Fibroblast of lung (primary cell): ENCODE measurements at regions not wholly inside any gene's neighbourhood (a gene's known extent, or its start where the extent isn't known, plus 50 kb on each side); places are given as distances from the start of the nearest gene placed in this dataset.

Source experiments
- DNase-seq, 2 donors: peaks; one replicate each; pipeline versions ENCODE4 v3.0.0 to v3.0.0-alpha.2; 2010; ENCODE audit warnings: low read depth in 2 of 2
- H2AFZ ChIP-seq: 2 replicates; pipeline ENCODE4 v1.5.1; 2012; ENCODE audit warnings: low read length, control low read depth, inconsistent platforms
- H3K27ac ChIP-seq: 2 replicates; pipeline ENCODE4 v1.5.1; 2011; ENCODE audit warnings: low read length, control low read depth; ENCODE audit not compliant: insufficient read depth
- H3K27me3 ChIP-seq: 2 replicates; pipeline ENCODE4 v1.5.1; 2011; ENCODE audit warnings: mild to moderate bottlenecking, low read length; ENCODE audit not compliant: control insufficient read depth, insufficient read depth
- H3K36me3 ChIP-seq: 2 replicates; pipeline ENCODE4 v1.5.1; 2011; ENCODE audit warnings: low read length; ENCODE audit not compliant: control insufficient read depth, insufficient read depth
- H3K4me1 ChIP-seq: 2 replicates; pipeline ENCODE4 v1.5.1; 2011; ENCODE audit warnings: low read length; ENCODE audit not compliant: control insufficient read depth, insufficient read depth; ENCODE audit errors: extremely low read depth
- H3K4me2 ChIP-seq: 2 replicates; pipeline ENCODE4 v1.5.1; 2011; ENCODE audit warnings: low read length, control low read depth; ENCODE audit not compliant: insufficient read depth; ENCODE audit errors: extremely low read depth
- H3K4me3 ChIP-seq, 4 experiments: fragments of 200-600 bp in 1 of 4; sonication (generic) in 1 of 4; replicated peaks in 1 of 4; 2 replicates each; pipeline ENCODE4 v1.5.1; 2011 to 2016; ENCODE audit warnings: low read length in 4 of 4, low read depth in 3 of 4, mild to moderate bottlenecking in 3 of 4, control low read depth in 2 of 4, inconsistent platforms in 1 of 4, mixed read lengths in 1 of 4; ENCODE audit not compliant: insufficient read depth in 1 of 4; ENCODE audit errors: control extremely low read depth in 1 of 4
- H3K79me2 ChIP-seq: 2 replicates; pipeline ENCODE4 v1.5.1; 2012; ENCODE audit warnings: mild to moderate bottlenecking, low read length, inconsistent platforms; ENCODE audit not compliant: control insufficient read depth, insufficient read depth
- H3K9ac ChIP-seq: 2 replicates; pipeline ENCODE4 v1.5.1; 2011; ENCODE audit warnings: mild to moderate bottlenecking, low read length, control low read depth; ENCODE audit not compliant: insufficient read depth
- H3K9me3 ChIP-seq: 2 replicates; pipeline ENCODE4 v1.5.1; 2012; ENCODE audit warnings: low read depth, low read length; ENCODE audit not compliant: control insufficient read depth, insufficient read depth
- H4K20me1 ChIP-seq: 2 replicates; pipeline ENCODE4 v1.5.1; 2011; ENCODE audit warnings: low read length; ENCODE audit not compliant: control insufficient read depth, insufficient read depth; ENCODE audit errors: extremely low read depth
- CTCF ChIP-seq, 2 donors: IDR thresholded peaks in 1 of 2; conservative IDR thresholded peaks in 1 of 2; 1 replicate in 1 of 2; 2 replicates in 1 of 2; pipeline ENCODE4 v1.5.1; 2011 to 2012; ENCODE audit warnings: low read length in 2 of 2, control low read depth in 1 of 2, inconsistent platforms in 1 of 2, low read depth in 1 of 2, mild to moderate bottlenecking in 1 of 2
- EZH2 ChIP-seq: IDR thresholded peaks from 2 replicates; pipeline ENCODE4 v1.5.1; 2012; ENCODE audit warnings: low read length, control low read depth, mild to moderate bottlenecking; ENCODE audit errors: missing control alignments

- no peak overlapping the region for H3K4me2 ChIP-seq
- H3K27ac ChIP-seq: no peak overlapping the region
- TF ChIP-seq CTCF (conservative IDR thresholded peaks at IDR 0.05 in 1 of 2, IDR thresholded peaks at IDR 0.05 in 1 of 2; ENCODE audit: low read depth in 1 of 2, low read length in 2 of 2) (no peak), EZH2 (no peak)
- H3K4me3 ChIP-seq: no peak overlapping the region
- H3K79me2 ChIP-seq: no peaks in the 10 kb centered on the region
- DNase-seq: no peak
- H3K9ac ChIP-seq: no peak overlapping the region
- H3K27me3 ChIP-seq: no peaks in the 10 kb centered on the region
- no peaks in the 10 kb centered on the region for H4K20me1 ChIP-seq
- no peaks in the 10 kb centered on the region for H3K36me3 ChIP-seq
- peaks cover 7% of the 10 kb centered on the region for H3K4me1 ChIP-seq
- H3K9me3 ChIP-seq: no peaks in the 10 kb centered on the region
- H2AFZ ChIP-seq: no peak overlapping the region
Observed at GRCh38 chr5:110852053-110852452, 113.2 kb downstream of the SLC25A46 start.

GRCh38 chr5:110852541-110852940 is 113.7 kb downstream of the SLC25A46 start:
- no peak overlapping the region for H2AFZ ChIP-seq
- H3K79me2 ChIP-seq: no peaks in the 10 kb centered on the region
- H3K9ac ChIP-seq: no peak overlapping the region
- H3K4me2 ChIP-seq: no peak overlapping the region
- no peaks in the 10 kb centered on the region for H3K27me3 ChIP-seq
- no peaks in the 10 kb centered on the region for H4K20me1 ChIP-seq
- H3K36me3 ChIP-seq: no peaks in the 10 kb centered on the region
- DNase-seq: no peak
- no peak for TF ChIP-seq CTCF (conservative IDR thresholded peaks at IDR 0.05 in 1 of 2, IDR thresholded peaks at IDR 0.05 in 1 of 2; ENCODE audit: low read depth in 1 of 2, low read length in 2 of 2)
- no peak for TF ChIP-seq EZH2
- H3K4me1 ChIP-seq: peaks cover 7% of the 10 kb centered on the region
- H3K4me3 ChIP-seq: no peak overlapping the region
- H3K9me3 ChIP-seq: no peaks in the 10 kb centered on the region
- H3K27ac ChIP-seq: no peak overlapping the region

- H2AFZ ChIP-seq: no peak overlapping the region
- peaks cover 7% of the 10 kb centered on the region for H3K4me1 ChIP-seq
- no peaks in the 10 kb centered on the region for H3K27me3 ChIP-seq
- no peak overlapping the region for H3K4me3 ChIP-seq
- H3K79me2 ChIP-seq: no peaks in the 10 kb centered on the region
- DNase-seq: peak; percentile 31 to 44
- H4K20me1 ChIP-seq: no peaks in the 10 kb centered on the region
- peak overlapping the region; percentile 1 for H3K4me2 ChIP-seq
- H3K27ac ChIP-seq: no peak overlapping the region
- H3K9me3 ChIP-seq: no peaks in the 10 kb centered on the region
- TF ChIP-seq EZH2: no peak
- TF ChIP-seq CTCF (conservative IDR thresholded peaks at IDR 0.05 in 1 of 2, IDR thresholded peaks at IDR 0.05 in 1 of 2; ENCODE audit: low read depth in 1 of 2, low read length in 2 of 2): no peak
- no peak overlapping the region for H3K9ac ChIP-seq
- H3K36me3 ChIP-seq: no peaks in the 10 kb centered on the region
Observed at GRCh38 chr5:110853267-110853666, 114.5 kb downstream of the SLC25A46 start.
